Mammary epithelial cell (primary cell): ENCODE measurements at regions not wholly inside any gene's neighbourhood (a gene's known extent, or its start where the extent isn't known, plus 50 kb on each side); places are given as distances from the start of the nearest gene placed in this dataset.

Source experiments
- EZH2 ChIP-seq: IDR thresholded peaks from 2 replicates; pipeline ENCODE4 v1.6.1; 2012; ENCODE audit warnings: low read length, inconsistent platforms, borderline replicate concordance
- TF ChIP-seq, protein P1 (sequence below), 2 donors: IDR thresholded peaks in 1 of 2; conservative IDR thresholded peaks in 1 of 2; 2 replicates each; pipeline ENCODE4 v1.5.1; 2011 to 2012; ENCODE audit warnings: inconsistent platforms in 2 of 2, low read length in 2 of 2, mild to moderate bottlenecking in 2 of 2, control low read depth in 1 of 2, low read depth in 1 of 2; ENCODE audit not compliant: insufficient read depth in 1 of 2; ENCODE audit errors: extremely low read depth in 1 of 2

DNA sequence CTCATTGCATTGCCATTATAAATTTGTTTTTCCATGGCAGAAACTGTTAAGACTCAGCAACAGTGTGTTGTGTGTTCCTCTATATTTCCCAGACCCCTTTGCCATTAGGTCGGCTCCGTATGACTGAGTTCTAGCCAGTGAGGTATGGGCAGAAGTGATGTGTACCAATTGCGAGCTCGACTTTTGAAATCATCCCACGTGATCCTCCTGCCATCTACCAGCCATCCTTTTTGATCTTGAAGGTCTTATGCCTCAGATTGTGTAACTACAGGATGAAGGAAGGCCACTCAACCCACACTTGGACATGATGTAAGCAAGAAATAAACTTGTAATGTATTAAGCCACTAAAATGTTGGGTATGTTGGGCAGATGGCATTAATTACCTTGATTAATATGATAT, 562.3 kb downstream of the PDCD6IP start:
- TF ChIP-seq, protein P1, sequence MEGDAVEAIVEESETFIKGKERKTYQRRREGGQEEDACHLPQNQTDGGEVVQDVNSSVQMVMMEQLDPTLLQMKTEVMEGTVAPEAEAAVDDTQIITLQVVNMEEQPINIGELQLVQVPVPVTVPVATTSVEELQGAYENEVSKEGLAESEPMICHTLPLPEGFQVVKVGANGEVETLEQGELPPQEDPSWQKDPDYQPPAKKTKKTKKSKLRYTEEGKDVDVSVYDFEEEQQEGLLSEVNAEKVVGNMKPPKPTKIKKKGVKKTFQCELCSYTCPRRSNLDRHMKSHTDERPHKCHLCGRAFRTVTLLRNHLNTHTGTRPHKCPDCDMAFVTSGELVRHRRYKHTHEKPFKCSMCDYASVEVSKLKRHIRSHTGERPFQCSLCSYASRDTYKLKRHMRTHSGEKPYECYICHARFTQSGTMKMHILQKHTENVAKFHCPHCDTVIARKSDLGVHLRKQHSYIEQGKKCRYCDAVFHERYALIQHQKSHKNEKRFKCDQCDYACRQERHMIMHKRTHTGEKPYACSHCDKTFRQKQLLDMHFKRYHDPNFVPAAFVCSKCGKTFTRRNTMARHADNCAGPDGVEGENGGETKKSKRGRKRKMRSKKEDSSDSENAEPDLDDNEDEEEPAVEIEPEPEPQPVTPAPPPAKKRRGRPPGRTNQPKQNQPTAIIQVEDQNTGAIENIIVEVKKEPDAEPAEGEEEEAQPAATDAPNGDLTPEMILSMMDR (conservative IDR thresholded peaks at IDR 0.05 in 1 of 2, IDR thresholded peaks at IDR 0.05 in 1 of 2; ENCODE audit: extremely low read depth in 1 of 2, insufficient read depth in 1 of 2, low read depth in 1 of 2, low read length in 2 of 2): no peak
- TF ChIP-seq EZH2: no peak
